PFSK-1 (cell line): ENCODE measurements at regions not wholly inside any gene's neighbourhood (a gene's known extent, or its start where the extent isn't known, plus 50 kb on each side); places are given as distances from the start of the nearest gene placed in this dataset.

Experiments
- FOXP2 ChIP-seq: optimal IDR thresholded peaks from 2 replicates; pipeline ENCODE3; 2011; ENCODE audit warnings: borderline replicate concordance, control low read depth, inconsistent platforms; ENCODE audit not compliant: insufficient read depth; ENCODE audit errors: extremely low read length, extremely low read depth
- POLR2AphosphoS5 ChIP-seq: IDR thresholded peaks from 2 replicates; pipeline ENCODE4 v1.6.1; 2012; ENCODE audit warnings: low read depth, mild to moderate bottlenecking, control low read depth, low read length, moderate library complexity
- SIN3A ChIP-seq: IDR thresholded peaks from 2 replicates; pipeline ENCODE4 v1.6.1; 2012; ENCODE audit warnings: mild to moderate bottlenecking, low read length, moderate library complexity, borderline replicate concordance; ENCODE audit not compliant: insufficient read depth
- TAF1 ChIP-seq: IDR thresholded peaks from 2 replicates; pipeline ENCODE4 v1.6.1; 2012; ENCODE audit warnings: low read length, control low read depth, borderline replicate concordance; ENCODE audit not compliant: insufficient read depth
- TF ChIP-seq, protein P1 (sequence below), 2 experiments: IDR thresholded peaks; 2 replicates each; pipeline versions ENCODE4 v1.6.1 to v1.8.0; 2011 to 2012; ENCODE audit warnings: low read depth in 2 of 2, low read length in 2 of 2, control low read depth in 1 of 2, inconsistent platforms in 1 of 2, mild to moderate bottlenecking in 1 of 2, moderate library complexity in 1 of 2; ENCODE audit not compliant: insufficient read depth in 1 of 2

DNA sequence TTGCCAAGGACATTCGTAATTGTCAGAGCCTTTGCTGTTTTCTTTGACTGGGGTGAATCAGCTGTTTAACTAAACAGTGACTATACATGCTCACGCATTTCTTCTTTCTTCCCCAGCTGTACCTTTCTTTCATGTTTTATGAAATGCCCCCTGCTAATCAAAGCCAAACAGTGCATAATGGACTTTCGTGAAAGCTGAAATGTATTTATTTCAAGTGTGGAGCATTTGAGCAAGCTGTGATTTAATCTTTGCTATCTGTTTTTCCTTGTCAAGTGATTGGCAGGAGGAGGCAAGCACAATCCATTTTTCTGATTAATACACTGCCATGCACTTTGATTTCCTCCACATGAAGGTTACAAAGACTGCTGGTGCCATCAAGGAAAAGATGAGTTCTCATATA lies 831.7 kb upstream of the SPRY2 start:
- TF ChIP-seq POLR2AphosphoS5, result no peak
- TF ChIP-seq TAF1, result no peak
- no peak for TF ChIP-seq SIN3A
- no peak for TF ChIP-seq FOXP2
- TF ChIP-seq, protein P1, sequence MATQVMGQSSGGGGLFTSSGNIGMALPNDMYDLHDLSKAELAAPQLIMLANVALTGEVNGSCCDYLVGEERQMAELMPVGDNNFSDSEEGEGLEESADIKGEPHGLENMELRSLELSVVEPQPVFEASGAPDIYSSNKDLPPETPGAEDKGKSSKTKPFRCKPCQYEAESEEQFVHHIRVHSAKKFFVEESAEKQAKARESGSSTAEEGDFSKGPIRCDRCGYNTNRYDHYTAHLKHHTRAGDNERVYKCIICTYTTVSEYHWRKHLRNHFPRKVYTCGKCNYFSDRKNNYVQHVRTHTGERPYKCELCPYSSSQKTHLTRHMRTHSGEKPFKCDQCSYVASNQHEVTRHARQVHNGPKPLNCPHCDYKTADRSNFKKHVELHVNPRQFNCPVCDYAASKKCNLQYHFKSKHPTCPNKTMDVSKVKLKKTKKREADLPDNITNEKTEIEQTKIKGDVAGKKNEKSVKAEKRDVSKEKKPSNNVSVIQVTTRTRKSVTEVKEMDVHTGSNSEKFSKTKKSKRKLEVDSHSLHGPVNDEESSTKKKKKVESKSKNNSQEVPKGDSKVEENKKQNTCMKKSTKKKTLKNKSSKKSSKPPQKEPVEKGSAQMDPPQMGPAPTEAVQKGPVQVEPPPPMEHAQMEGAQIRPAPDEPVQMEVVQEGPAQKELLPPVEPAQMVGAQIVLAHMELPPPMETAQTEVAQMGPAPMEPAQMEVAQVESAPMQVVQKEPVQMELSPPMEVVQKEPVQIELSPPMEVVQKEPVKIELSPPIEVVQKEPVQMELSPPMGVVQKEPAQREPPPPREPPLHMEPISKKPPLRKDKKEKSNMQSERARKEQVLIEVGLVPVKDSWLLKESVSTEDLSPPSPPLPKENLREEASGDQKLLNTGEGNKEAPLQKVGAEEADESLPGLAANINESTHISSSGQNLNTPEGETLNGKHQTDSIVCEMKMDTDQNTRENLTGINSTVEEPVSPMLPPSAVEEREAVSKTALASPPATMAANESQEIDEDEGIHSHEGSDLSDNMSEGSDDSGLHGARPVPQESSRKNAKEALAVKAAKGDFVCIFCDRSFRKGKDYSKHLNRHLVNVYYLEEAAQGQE (IDR thresholded peaks at IDR 0.05; ENCODE audit: insufficient read depth in 1 of 2, low read depth in 2 of 2, low read length in 2 of 2), result no peak

DNA sequence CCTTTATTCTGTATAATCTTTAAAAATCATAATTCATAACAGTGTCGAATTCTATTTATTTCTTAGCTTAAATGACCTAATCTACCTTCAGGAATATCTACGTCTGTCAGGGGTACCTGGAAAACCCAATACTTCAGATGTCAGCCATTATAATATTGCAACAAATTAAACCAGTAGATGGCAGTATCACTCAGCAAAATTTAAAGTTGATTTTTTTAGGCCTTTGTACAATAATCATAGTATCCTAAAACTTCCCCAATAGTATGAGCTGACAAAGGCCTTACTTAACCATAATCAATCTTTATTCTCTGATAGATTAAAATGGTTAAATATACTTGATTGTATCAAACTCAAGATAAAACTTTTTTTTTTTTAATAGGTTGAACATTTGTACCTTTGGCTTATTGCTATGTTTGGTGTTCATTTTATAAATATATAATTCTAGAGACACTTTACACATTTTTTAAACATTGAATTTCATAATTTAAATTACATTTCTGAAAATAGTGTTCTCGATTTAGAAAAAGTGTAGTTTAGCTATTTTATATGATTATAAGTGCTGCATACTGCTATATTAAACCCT lies 830.2 kb upstream of the SPRY2 start:
- TF ChIP-seq, protein P1 (IDR thresholded peaks at IDR 0.05; ENCODE audit: insufficient read depth in 1 of 2, low read depth in 2 of 2, low read length in 2 of 2), result no peak
- TF ChIP-seq SIN3A (no peak), FOXP2 (no peak), POLR2AphosphoS5 (no peak), TAF1 (no peak)

- TF ChIP-seq POLR2AphosphoS5 (no peak), SIN3A (no peak), TAF1 (no peak), FOXP2 (no peak)
- TF ChIP-seq, protein P1 (IDR thresholded peaks at IDR 0.05; ENCODE audit: insufficient read depth in 1 of 2, low read depth in 2 of 2, low read length in 2 of 2), result no peak
Measured at GRCh38 chr13:81153478-81153877, 812.6 kb upstream of the SPRY2 start.

DNA sequence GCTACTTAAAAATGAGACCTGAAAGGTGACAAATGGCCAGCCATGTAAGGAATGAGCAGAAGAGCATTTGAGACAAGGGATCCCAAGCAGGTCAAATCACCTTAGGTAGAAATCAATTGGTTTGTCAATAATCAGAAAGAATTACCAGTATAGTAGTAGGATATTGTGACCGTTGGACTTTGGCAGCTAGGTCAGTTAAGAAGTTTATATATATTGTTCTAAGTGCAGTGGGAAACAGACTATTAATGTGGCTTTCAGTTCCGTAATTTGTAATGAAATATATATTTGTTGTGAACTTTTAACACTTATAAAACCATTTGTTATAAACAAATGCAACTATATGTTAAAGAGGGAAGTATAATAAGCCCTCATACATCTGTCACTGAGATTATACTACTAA lies 807.9 kb upstream of the SPRY2 start:
- TF ChIP-seq POLR2AphosphoS5, result no peak

GRCh38 chr13:81142306-81142999 lies 801.5 kb upstream of the SPRY2 start:
- TF ChIP-seq TAF1, result no peak
- TF ChIP-seq POLR2AphosphoS5, result no peak
- TF ChIP-seq, protein P1 (IDR thresholded peaks at IDR 0.05; ENCODE audit: insufficient read depth in 1 of 2, low read depth in 2 of 2, low read length in 2 of 2), result no peak
- no peak for TF ChIP-seq SIN3A
- no peak for TF ChIP-seq FOXP2
